ENCODE measurements at regions not wholly inside any gene's neighbourhood (a gene's known extent, or its start where the extent isn't known, plus 50 kb on each side); places are given as distances from the start of the nearest gene placed in this dataset.

- Histone ChIP-seq H3F3A (ENCODE audit: insufficient read depth) (no peaks in the 10 kb centered on the region), H3K4me3 (ENCODE audit: insufficient read depth, low read length, poor library complexity, severe bottlenecking) (no peak overlapping the region), H3K27me3 (ENCODE audit: low read length) (no peaks in the 10 kb centered on the region), H3K9ac (ENCODE audit: low read length) (no peak overlapping the region), H2AFZ (ENCODE audit: low read depth, low read length, severe bottlenecking) (no peak overlapping the region), H3K79me2 (ENCODE audit: insufficient read depth, low read length) (no peaks in the 10 kb centered on the region), H4K20me1 (ENCODE audit: low read depth, low read length) (no peaks in the 10 kb centered on the region), H3K9me3 (ENCODE audit: insufficient read depth, low read length) (no peaks in the 10 kb centered on the region), H3K27ac (ENCODE audit: low read depth, low read length) (no peak overlapping the region), H3K36me3 (ENCODE audit: low read length) (no peaks in the 10 kb centered on the region), H3K9me2 (replicated peaks; ENCODE audit: insufficient read depth, low read length) (no peaks in the 10 kb centered on the region), H3K4me2 (ENCODE audit: low read depth, low read length, poor library complexity, severe bottlenecking) (no peak overlapping the region)
- no peak for TF ChIP-seq CTCF (IDR thresholded peaks at IDR 0.05; ENCODE audit: insufficient read depth, low read length, poor library complexity, severe bottlenecking)
- no peak for TF ChIP-seq EZH2phosphoT487 (conservative IDR thresholded peaks at IDR 0.05; ENCODE audit: low read length)
These were observed 126.5 kb upstream of the ROPN1 start for GRCh38 chr3:124118397-124118796.

GRCh38 chr3:124119056-124119716, 127.3 kb upstream of the ROPN1 start:
- H2AFZ ChIP-seq (ENCODE audit: low read depth, low read length, severe bottlenecking), result no peak overlapping the region
- H3K9me3 ChIP-seq (ENCODE audit: insufficient read depth, low read length), result no peaks in the 10 kb centered on the region
- no peaks in the 10 kb centered on the region for H3K79me2 ChIP-seq (ENCODE audit: insufficient read depth, low read length)
- no peak overlapping the region for H3K27ac ChIP-seq (ENCODE audit: low read depth, low read length)
- no peaks in the 10 kb centered on the region for H3K27me3 ChIP-seq (ENCODE audit: low read length)
- no peaks in the 10 kb centered on the region for H3K9me2 ChIP-seq (replicated peaks; ENCODE audit: insufficient read depth, low read length)
- no peaks in the 10 kb centered on the region for H3F3A ChIP-seq (ENCODE audit: insufficient read depth)
- H4K20me1 ChIP-seq (ENCODE audit: low read depth, low read length), result no peaks in the 10 kb centered on the region
- no peak overlapping the region for H3K4me2 ChIP-seq (ENCODE audit: low read depth, low read length, poor library complexity, severe bottlenecking)
- H3K9ac ChIP-seq (ENCODE audit: low read length), result no peak overlapping the region
- no peaks in the 10 kb centered on the region for H3K36me3 ChIP-seq (ENCODE audit: low read length)
- H3K4me3 ChIP-seq (ENCODE audit: insufficient read depth, low read length, poor library complexity, severe bottlenecking), result no peak overlapping the region
- TF ChIP-seq CTCF (IDR thresholded peaks at IDR 0.05; ENCODE audit: insufficient read depth, low read length, poor library complexity, severe bottlenecking) (no peak), EZH2phosphoT487 (conservative IDR thresholded peaks at IDR 0.05; ENCODE audit: low read length) (no peak)

GRCh38 chr3:124121379-124122312, 129.7 kb upstream of the ROPN1 start:
- Histone ChIP-seq H2AFZ (ENCODE audit: low read depth, low read length, severe bottlenecking) (no peak overlapping the region), H3K79me2 (ENCODE audit: insufficient read depth, low read length) (no peaks in the 10 kb centered on the region), H3K9ac (ENCODE audit: low read length) (no peak overlapping the region), H3K27ac (ENCODE audit: low read depth, low read length) (no peak overlapping the region), H3K36me3 (ENCODE audit: low read length) (no peaks in the 10 kb centered on the region), H3K9me3 (ENCODE audit: insufficient read depth, low read length) (no peaks in the 10 kb centered on the region), H4K20me1 (ENCODE audit: low read depth, low read length) (no peaks in the 10 kb centered on the region), H3K4me2 (ENCODE audit: low read depth, low read length, poor library complexity, severe bottlenecking) (no peak overlapping the region), H3K27me3 (ENCODE audit: low read length) (no peaks in the 10 kb centered on the region), H3F3A (ENCODE audit: insufficient read depth) (no peaks in the 10 kb centered on the region), H3K9me2 (replicated peaks; ENCODE audit: insufficient read depth, low read length) (no peaks in the 10 kb centered on the region), H3K4me3 (ENCODE audit: insufficient read depth, low read length, poor library complexity, severe bottlenecking) (no peak overlapping the region)
- no peak for TF ChIP-seq EZH2phosphoT487 (conservative IDR thresholded peaks at IDR 0.05; ENCODE audit: low read length)
- no peak for TF ChIP-seq CTCF (IDR thresholded peaks at IDR 0.05; ENCODE audit: insufficient read depth, low read length, poor library complexity, severe bottlenecking)

Data from SU-DHL-6 (cell line).